Small intestine (tissue), 7 donors: ENCODE measurements at regions not wholly inside any gene's neighbourhood (a gene's known extent, or its start where the extent isn't known, plus 50 kb on each side); places are given as distances from the start of the nearest gene placed in this dataset.
"Not testable (repeated sequence)": the region's sequence is repeated elsewhere in the genome, so short reads cannot be mapped to it uniquely, and the experiment has no call there.

Experiments used
- DNase-seq, 2 donors: peaks; one replicate each; pipeline versions ENCODE4 v3.0.0 to v3.0.0-alpha.2; 2013
- FAIRE-seq: peaks from 2 replicates; lab custom pipeline; 2012; peaks lifted over from hg19 to GRCh38; lab: Jason Lieb, UNC
- H3K27ac ChIP-seq, 3 donors: one replicate each; pipeline ENCODE4 v1.5.1; 2013; ENCODE audit warnings: low read length in 2 of 3, mild to moderate bottlenecking in 2 of 3, control low read depth in 1 of 3, inconsistent platforms in 1 of 3, low read depth in 1 of 3, moderate library complexity in 1 of 3
- H3K27me3 ChIP-seq, 3 donors: one replicate each; pipeline ENCODE4 v1.6.1; 2013; ENCODE audit warnings: low read length in 3 of 3, inconsistent platforms in 1 of 3; ENCODE audit not compliant: control insufficient read depth in 3 of 3, insufficient read depth in 3 of 3
- H3K36me3 ChIP-seq, 3 donors: one replicate each; pipeline ENCODE4 v1.6.1; 2013; ENCODE audit warnings: low read length in 3 of 3, inconsistent platforms in 1 of 3, low read depth in 1 of 3, mild to moderate bottlenecking in 1 of 3, moderate library complexity in 1 of 3; ENCODE audit not compliant: control insufficient read depth in 3 of 3, insufficient read depth in 2 of 3
- H3K4me1 ChIP-seq, 3 donors: one replicate each; pipeline ENCODE4 v1.6.1; 2013; ENCODE audit warnings: low read length in 2 of 3, inconsistent platforms in 1 of 3, low read depth in 1 of 3, mild to moderate bottlenecking in 1 of 3, moderate library complexity in 1 of 3; ENCODE audit not compliant: control insufficient read depth in 3 of 3, insufficient read depth in 2 of 3
- H3K4me3 ChIP-seq, 3 donors: one replicate each; pipeline ENCODE4 v1.5.1; 2013; ENCODE audit warnings: low read length in 3 of 3, control low read depth in 1 of 3, inconsistent platforms in 1 of 3, low read depth in 1 of 3, mild to moderate bottlenecking in 1 of 3, moderate library complexity in 1 of 3
- H3K9me3 ChIP-seq, 2 donors: one replicate each; pipeline ENCODE4 v1.6.1; 2013; ENCODE audit warnings: low read depth in 1 of 2, low read length in 1 of 2; ENCODE audit not compliant: control insufficient read depth in 2 of 2, insufficient read depth in 1 of 2
- WGBS, 3 donors: extraction: QIAGEN DNeasy Blood & Tissue Kit; methylation state at CpG; one replicate each; pipeline ENCODE4 v1.1.7; 2013; 5-methylcytosine and 5-hydroxymethylcytosine counted together
- donor health status: healthy with polysubstance abuse.
- donor health status: control.
- donor health status: control.
- donor health status: Bipolar disorder and iron deficiency.
- donor health status: healthy.

- H3K27me3 ChIP-seq, H3K4me3 ChIP-seq: not testable (repeated sequence)
These were observed 63.2 kb upstream of the HTR2C start for GRCh38 chrX:114520701-114521100.

GRCh38 chrX:114532111-114532805, 51.6 kb upstream of the HTR2C start:
- Histone ChIP-seq H3K27ac (no peak overlapping the region), H3K36me3 (no peaks in the 10 kb centered on the region), H3K9me3 (no peaks in the 10 kb centered on the region), H3K4me3 (no peak overlapping the region), H3K27me3 (no peaks in the 10 kb centered on the region), H3K4me1 (no peaks in the 10 kb centered on the region)
- no peak for FAIRE-seq
- DNase-seq, result no peak
- WGBS, 3 donors, result 41 to 70% (median 66%) methylated on average over 2 of the region's 2 CpGs

More at GRCh38 chrX:114520701-114521100, 63.2 kb upstream of the HTR2C start:
- H3K4me1 ChIP-seq, H3K27ac ChIP-seq, FAIRE-seq, H3K36me3 ChIP-seq, DNase-seq, H3K9me3 ChIP-seq: not testable (repeated sequence)
- 43 to 53% (median 47%) methylated on average over 2 of the region's 2 CpGs for WGBS, 3 donors
